Neutrophil (primary cell): ENCODE measurements at regions not wholly inside any gene's neighbourhood (a gene's known extent, or its start where the extent isn't known, plus 50 kb on each side); places are given as distances from the start of the nearest gene placed in this dataset.

Experiments
- H3K27ac ChIP-seq: fragments of 200-600 bp; sonication (generic); 2 replicates; pipeline ENCODE4 v1.5.1; 2016; ENCODE audit warnings: mild to moderate bottlenecking, moderate library complexity
- H3K27me3 ChIP-seq: fragments of 200-600 bp; sonication (generic); 2 replicates; pipeline ENCODE4 v1.6.0; 2016; ENCODE audit warnings: mild to moderate bottlenecking
- H3K36me3 ChIP-seq: fragments of 200-600 bp; sonication (generic); 2 replicates; pipeline ENCODE4 v1.5.1; 2017
- H3K4me1 ChIP-seq, 2 experiments: fragments of 200-600 bp in 1 of 2; sonication (generic) in 1 of 2; 1 replicate in 1 of 2; 2 replicates in 1 of 2; pipeline versions ENCODE4 v1.5.1 to v1.6.1; 2013 to 2016; ENCODE audit warnings: low read depth in 1 of 2, low read length in 1 of 2, mild to moderate bottlenecking in 1 of 2, moderate library complexity in 1 of 2; ENCODE audit not compliant: control insufficient read depth in 1 of 2, insufficient read depth in 1 of 2
- H3K4me3 ChIP-seq, 2 experiments: fragments of 200-600 bp in 1 of 2; sonication (generic) in 1 of 2; 1 replicate in 1 of 2; 2 replicates in 1 of 2; pipeline ENCODE4 v1.5.1; 2013 to 2016; ENCODE audit warnings: low read depth in 1 of 2, low read length in 1 of 2, mild to moderate bottlenecking in 1 of 2, moderate library complexity in 1 of 2
- H3K9me3 ChIP-seq: fragments of 200-600 bp; sonication (generic); 2 replicates; pipeline ENCODE4 v1.5.1; 2016
- TF ChIP-seq, protein P1 (sequence below): fragments of 200-600 bp; sonication (generic); IDR thresholded peaks from 2 replicates; pipeline ENCODE4 v1.5.1; 2016; ENCODE audit warnings: antibody characterized with exemption

DNA sequence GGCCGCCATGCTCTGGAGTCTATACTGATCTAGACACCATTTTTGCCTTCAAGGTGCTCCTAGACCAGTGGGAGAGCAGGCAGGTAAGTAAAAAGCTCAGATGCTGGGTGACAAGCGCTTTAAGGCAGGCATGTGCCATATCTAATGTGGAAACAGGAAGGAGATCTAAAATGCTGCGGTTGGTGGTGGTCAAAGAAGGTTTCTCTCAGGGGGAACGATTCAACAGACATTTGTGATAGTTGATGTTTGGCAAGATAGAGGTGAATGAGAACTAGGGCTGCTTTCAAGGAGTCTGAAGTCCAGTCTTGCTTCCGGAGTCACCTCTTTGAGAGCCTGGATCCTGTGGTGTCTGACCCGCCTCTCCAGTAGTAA is 146.2 kb upstream of the KLF4 start:
- no peaks in the 10 kb centered on the region for H3K36me3 ChIP-seq
- no peak overlapping the region for H3K4me3 ChIP-seq
- H3K27ac ChIP-seq, result no peak overlapping the region
- H3K27me3 ChIP-seq, result no peaks in the 10 kb centered on the region
- TF ChIP-seq, protein P1, sequence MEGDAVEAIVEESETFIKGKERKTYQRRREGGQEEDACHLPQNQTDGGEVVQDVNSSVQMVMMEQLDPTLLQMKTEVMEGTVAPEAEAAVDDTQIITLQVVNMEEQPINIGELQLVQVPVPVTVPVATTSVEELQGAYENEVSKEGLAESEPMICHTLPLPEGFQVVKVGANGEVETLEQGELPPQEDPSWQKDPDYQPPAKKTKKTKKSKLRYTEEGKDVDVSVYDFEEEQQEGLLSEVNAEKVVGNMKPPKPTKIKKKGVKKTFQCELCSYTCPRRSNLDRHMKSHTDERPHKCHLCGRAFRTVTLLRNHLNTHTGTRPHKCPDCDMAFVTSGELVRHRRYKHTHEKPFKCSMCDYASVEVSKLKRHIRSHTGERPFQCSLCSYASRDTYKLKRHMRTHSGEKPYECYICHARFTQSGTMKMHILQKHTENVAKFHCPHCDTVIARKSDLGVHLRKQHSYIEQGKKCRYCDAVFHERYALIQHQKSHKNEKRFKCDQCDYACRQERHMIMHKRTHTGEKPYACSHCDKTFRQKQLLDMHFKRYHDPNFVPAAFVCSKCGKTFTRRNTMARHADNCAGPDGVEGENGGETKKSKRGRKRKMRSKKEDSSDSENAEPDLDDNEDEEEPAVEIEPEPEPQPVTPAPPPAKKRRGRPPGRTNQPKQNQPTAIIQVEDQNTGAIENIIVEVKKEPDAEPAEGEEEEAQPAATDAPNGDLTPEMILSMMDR, result no peak
- H3K4me1 ChIP-seq, result peaks cover 37% of the 10 kb centered on the region in 2 experiments
- no peaks in the 10 kb centered on the region for H3K9me3 ChIP-seq

DNA sequence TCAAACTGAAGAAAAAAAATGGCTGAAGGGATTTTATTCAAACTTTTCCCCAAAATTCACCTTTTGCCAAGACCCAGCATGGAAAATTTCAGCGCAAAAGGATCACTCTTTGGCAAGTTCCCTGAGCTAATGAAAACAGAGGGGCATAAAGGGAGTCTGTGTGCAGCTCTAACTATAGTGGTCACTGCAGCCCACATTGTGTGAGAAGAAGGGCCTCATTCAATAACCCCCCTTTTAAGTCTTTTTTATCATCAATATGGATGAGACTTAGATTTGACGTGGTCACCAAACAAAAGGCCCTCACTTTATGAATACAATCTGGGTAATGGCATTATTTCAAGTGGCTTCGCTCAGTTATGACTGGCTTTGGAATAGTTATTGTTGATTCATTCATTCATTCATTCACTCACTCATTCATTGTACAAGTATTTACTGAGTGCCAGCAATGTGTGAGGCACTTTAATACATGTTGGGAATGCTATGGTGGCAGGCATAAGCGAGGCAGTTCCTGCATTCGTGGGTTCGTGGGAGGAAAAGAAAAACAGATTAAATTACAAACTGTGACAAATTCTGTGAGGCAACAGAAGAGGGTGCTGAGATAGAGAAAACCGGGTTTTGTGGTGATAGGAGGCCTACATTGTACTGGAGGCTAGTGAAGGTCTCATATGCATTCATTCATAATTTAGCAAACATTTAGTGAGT is 145.7 kb upstream of the KLF4 start:
- no peak overlapping the region for H3K4me3 ChIP-seq
- TF ChIP-seq, protein P1, result no peak
- peaks cover 43% of the 10 kb centered on the region in 2 experiments for H3K4me1 ChIP-seq
- no peaks in the 10 kb centered on the region for H3K9me3 ChIP-seq
- no peaks in the 10 kb centered on the region for H3K36me3 ChIP-seq
- no peaks in the 10 kb centered on the region for H3K27me3 ChIP-seq
- no peak overlapping the region for H3K27ac ChIP-seq

DNA sequence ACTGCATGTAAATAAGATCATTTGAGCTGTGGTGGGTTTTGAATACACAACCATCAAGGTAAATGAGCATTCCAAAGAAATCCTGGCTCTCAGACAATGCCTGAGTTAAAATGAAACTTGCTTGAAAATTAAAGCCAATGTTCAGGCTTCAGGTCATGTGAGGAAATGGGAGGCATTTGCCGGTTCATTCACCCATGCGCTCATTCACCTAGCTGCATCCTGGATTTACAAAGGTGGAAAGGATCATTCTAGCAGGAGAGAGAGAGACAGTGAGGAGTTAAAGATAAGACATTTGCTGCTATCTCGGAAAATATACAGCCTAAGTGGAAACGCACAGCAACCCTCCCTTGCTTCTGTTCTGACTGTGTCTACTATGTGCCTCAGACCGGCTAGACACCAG is 143.8 kb upstream of the KLF4 start:
- H3K36me3 ChIP-seq, result no peaks in the 10 kb centered on the region
- H3K4me1 ChIP-seq, result peaks cover 39 to 44% of the 10 kb centered on the region in 2 experiments
- no peaks in the 10 kb centered on the region for H3K9me3 ChIP-seq
- H3K27me3 ChIP-seq, result no peaks in the 10 kb centered on the region
- no peak overlapping the region for H3K4me3 ChIP-seq
- TF ChIP-seq, protein P1, result no peak
- H3K27ac ChIP-seq, result no peak overlapping the region

DNA sequence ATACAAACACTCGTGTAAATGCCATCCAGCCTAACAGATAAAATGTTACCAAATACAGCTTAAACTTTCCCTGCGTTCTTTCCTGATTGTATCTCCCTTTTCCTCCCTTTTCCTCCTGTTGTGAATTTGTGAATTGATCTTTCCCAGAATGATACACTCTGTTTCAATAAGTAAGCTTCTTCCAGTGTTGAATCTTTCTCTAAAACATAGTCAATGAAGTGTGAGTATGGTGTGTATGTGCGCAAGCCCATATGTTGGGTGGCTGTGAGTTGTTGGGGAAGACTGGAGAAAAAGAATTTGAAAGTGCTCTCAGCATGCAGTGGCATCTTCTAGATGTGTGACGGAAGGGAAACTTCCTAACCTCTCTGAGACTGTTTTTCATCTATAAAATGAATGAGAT is 143.1 kb upstream of the KLF4 start:
- Histone ChIP-seq H3K27ac (no peak overlapping the region), H3K4me3 (no peak overlapping the region), H3K36me3 (no peaks in the 10 kb centered on the region), H3K27me3 (no peaks in the 10 kb centered on the region), H3K9me3 (no peaks in the 10 kb centered on the region), H3K4me1 (peaks cover 33 to 38% of the 10 kb centered on the region in 2 experiments)
- TF ChIP-seq, protein P1, result no peak

DNA sequence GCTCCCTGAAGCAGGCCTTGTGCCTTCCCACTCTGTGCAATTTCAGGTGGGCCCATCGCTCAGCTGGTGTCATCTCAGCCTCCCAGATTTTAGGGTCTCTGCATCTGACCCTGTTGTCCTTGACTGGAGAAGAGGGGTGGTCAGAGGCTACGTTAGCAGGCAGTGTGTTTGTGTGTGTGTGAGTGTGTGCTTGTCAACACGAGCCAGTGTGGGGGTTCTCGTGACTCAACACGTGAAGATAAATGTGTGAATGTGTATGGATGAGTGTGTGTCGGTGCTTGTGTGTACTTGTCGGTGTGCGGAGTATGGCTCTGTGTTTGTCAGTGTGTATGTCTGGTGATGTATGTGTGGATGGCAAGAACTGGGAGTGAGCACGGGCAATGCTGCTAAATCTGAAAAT is 142.6 kb upstream of the KLF4 start:
- TF ChIP-seq, protein P1, result no peak
- no peak overlapping the region for H3K27ac ChIP-seq
- no peaks in the 10 kb centered on the region for H3K9me3 ChIP-seq
- no peaks in the 10 kb centered on the region for H3K27me3 ChIP-seq
- no peak overlapping the region for H3K4me3 ChIP-seq
- H3K4me1 ChIP-seq, result peaks cover 29 to 33% of the 10 kb centered on the region in 2 experiments
- H3K36me3 ChIP-seq, result no peaks in the 10 kb centered on the region
